ENCODE measurements at regions not wholly inside any gene's neighbourhood (a gene's known extent, or its start where the extent isn't known, plus 50 kb on each side); places are given as distances from the start of the nearest gene placed in this dataset.

DNA sequence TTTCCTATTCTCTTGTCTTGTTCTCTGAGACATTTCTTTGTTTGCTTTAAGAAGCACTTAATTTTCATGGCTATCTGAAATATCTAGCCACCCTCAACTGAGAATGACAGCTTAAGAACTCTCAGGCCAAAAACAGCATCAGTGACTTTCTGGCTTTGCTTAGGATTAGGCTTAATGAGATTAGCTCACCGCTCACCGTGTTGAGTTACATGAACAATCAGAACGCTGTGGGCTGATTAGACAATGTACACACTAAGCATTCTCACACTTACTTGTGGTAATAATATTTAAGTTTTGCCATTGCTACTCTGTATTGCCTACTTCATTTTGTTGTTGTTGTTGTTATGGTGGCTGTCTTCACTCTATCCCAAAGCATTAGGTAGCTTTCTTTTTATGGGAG lies 1283.6 kb downstream of the UQCRFS1 start:
- H2BK15ac ChIP-seq (ENCODE audit: low read depth, low read length): no peak overlapping the region
- H3K23ac ChIP-seq (ENCODE audit: insufficient read length, low read depth, low read length): no peak overlapping the region
- H2BK20ac ChIP-seq (ENCODE audit: low read depth, low read length, poor library complexity, severe bottlenecking): no peak overlapping the region
- no peak overlapping the region for H4K8ac ChIP-seq (replicated peaks; ENCODE audit: insufficient read length, low read depth, low read length)
- H3K18ac ChIP-seq (ENCODE audit: insufficient read length, low read depth, low read length): no peak overlapping the region
- no peak overlapping the region for H3K4ac ChIP-seq (ENCODE audit: low read depth, low read length)
- H2BK12ac ChIP-seq (ENCODE audit: insufficient read length, low read depth, low read length): no peak overlapping the region
- no peak overlapping the region for H3T11ph ChIP-seq (ENCODE audit: low read length)
- no peak for DNase-seq
- no peak overlapping the region for H3K4me2 ChIP-seq (ENCODE audit: insufficient read depth, insufficient read length, low read length)
- Mint-ChIP-seq H3K4me1 (no peaks in the 10 kb centered on the region), H3K27me3 (ENCODE audit: low read depth) (peaks cover 2% of the 10 kb centered on the region; the same call in 1 of the 2 replicates), H3K36me3 (ENCODE audit: insufficient read depth in 1 of 3, low read depth in 3 of 3) (peaks cover 4 to 18% (median 9%) of the 10 kb centered on the region in 3 experiments; a peak in 5 of 7 replicates), H3K27ac (no peak overlapping the region), H3K9me3 (peaks cover 86 to 88% of the 10 kb centered on the region in 2 experiments), H3K4me3 (no peak overlapping the region)
- no peak overlapping the region for H4K91ac ChIP-seq (ENCODE audit: insufficient read length, low read depth, low read length)
- no peak overlapping the region for H3K9ac ChIP-seq (ENCODE audit: extremely low read depth, insufficient read length, low read length)
- H2AK5ac ChIP-seq (ENCODE audit: insufficient read length, low read length): no peak overlapping the region
- no peaks in the 10 kb centered on the region for H3K4me1 ChIP-seq (ENCODE audit: insufficient read depth, low read length)
- no peaks in the 10 kb centered on the region for H3K79me2 ChIP-seq (ENCODE audit: insufficient read depth, low read length)
- H4K5ac ChIP-seq (ENCODE audit: insufficient read length, low read depth, low read length): no peak overlapping the region
- no peak overlapping the region for H2AFZ ChIP-seq (ENCODE audit: low read length)
- H2BK120ac ChIP-seq (ENCODE audit: low read depth, low read length, poor library complexity, severe bottlenecking): no peak overlapping the region
- no peaks in the 10 kb centered on the region for H4K20me1 ChIP-seq (ENCODE audit: control insufficient read depth, insufficient read depth, insufficient read length)
- no CpG with 5 or more reads among the region's 3 CpGs for WGBS (ENCODE audit: extremely low coverage, insufficient read length, low lambda C conversion rate)
- H3K56ac ChIP-seq (ENCODE audit: insufficient read length, low read depth, low read length): no peak overlapping the region
- no peak overlapping the region for H3K27ac ChIP-seq (ENCODE audit: insufficient read length, low read depth, low read length)
- H3K14ac ChIP-seq (ENCODE audit: insufficient read depth, low read length): no peak overlapping the region
- H3K23me2 ChIP-seq (ENCODE audit: insufficient read length, low read depth, low read length, poor library complexity, severe bottlenecking): no peaks in the 10 kb centered on the region
- H2BK5ac ChIP-seq (ENCODE audit: insufficient read length, low read length): no peak overlapping the region
- no peaks in the 10 kb centered on the region for H3K79me1 ChIP-seq (ENCODE audit: insufficient read depth, low read depth, low read length, poor library complexity, severe bottlenecking)
- TF ChIP-seq CTCF (conservative IDR thresholded peaks at IDR 0.05): no peak
- no peaks in the 10 kb centered on the region for H3K27me3 ChIP-seq (ENCODE audit: insufficient read depth, low read length)
- peaks cover 86% of the 10 kb centered on the region for H3K9me3 ChIP-seq (ENCODE audit: control insufficient read depth, low read depth, low read length)
